Left ventricle myocardium superior (tissue), 1 donor: ENCODE measurements at regions not wholly inside any gene's neighbourhood (a gene's known extent, or its start where the extent isn't known, plus 50 kb on each side); places are given as distances from the start of the nearest gene placed in this dataset.
"Not testable (repeated sequence)": the region's sequence is repeated elsewhere in the genome, so short reads cannot be mapped to it uniquely, and the experiment has no call there.

Source experiments
- ATAC-seq: fragments of 200-7000 bp; cut with Tn5 transposase; one replicate; pipeline ENCODE4 v1.9.1; 2020; ENCODE audit warnings: mild to moderate bottlenecking, moderate library complexity
- DNase-seq: peaks from one replicate; pipeline ENCODE4 v3.0.0-alpha.2; 2020
- intact Hi-C: fragments of 100-400 bp; cut with micrococcal nuclease; formaldehyde crosslinking; loops from one replicate; pipeline ENCODE4 v1.11.0; 2022
- donor health status: DM: no; HTN: yes; CAD: no; lungs with severe emphysema.

DNA sequence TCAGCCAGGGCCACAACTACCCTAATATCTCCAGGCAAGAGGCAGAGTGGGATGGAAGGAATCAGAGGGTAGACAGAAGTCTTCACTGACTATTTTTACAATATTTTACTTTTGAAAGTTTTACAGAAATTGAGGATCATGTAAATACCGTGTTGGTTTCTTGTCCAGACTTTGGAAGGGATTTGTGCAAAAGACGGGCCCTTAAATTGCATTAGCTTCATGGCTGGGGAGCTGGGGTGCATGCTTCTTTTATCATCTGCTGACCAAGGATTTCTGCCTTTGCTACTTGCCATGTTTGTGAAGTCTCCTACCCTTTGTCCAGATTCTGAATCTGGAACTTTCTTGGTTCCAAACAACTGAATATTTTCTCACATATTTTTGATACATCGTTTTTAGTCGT is 107.7 kb upstream of the GRIN3A start:
- DNase-seq: no peak
- intact Hi-C loops: no loop called here
- ATAC-seq: no peak

DNA sequence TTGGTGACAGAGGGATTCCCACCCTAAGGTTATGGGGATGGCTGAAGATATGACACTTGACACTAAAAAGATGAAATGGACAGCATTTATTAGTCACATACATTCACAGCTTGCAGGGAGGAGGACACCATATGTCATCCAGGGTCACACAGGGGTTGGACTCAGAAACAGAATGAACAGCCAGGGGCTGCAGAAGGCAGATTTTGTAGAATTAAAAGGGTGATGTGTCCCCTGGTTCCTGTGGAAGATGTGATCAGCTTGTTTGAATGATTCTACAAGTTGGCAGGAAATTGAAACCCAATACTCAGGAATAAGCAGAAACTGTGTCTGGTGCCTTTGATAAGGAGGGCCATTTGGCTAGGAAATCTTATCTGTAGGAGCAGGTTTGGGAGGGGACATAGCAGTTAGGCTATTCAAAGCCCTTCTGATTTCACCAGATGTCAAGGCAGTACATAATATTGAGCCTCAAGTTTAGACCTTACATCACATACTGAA is 102.3 kb upstream of the GRIN3A start:
- intact Hi-C loops: no loop called here
- DNase-seq (no peak), ATAC-seq (no peak)

DNA sequence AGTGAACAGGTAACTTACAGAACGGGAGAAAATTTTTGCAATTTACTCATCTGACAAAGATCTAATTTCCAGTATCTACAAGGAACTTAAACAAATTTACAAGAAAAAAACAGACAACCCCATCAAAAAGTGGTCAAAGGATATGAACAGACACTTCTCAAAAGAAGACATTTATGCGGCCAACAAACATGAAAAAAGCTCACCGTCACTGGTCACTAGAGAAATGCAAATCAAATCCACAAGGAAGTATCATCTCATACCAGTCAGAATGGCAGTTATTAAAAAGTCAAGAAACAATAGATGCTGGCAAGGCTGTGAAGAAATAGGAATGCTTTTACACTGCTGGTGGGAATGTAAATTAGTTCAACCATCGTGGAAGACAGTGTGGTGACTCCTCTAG is 100.5 kb upstream of the GRIN3A start:
- DNase-seq, intact Hi-C loops, ATAC-seq: not testable (repeated sequence)

DNA sequence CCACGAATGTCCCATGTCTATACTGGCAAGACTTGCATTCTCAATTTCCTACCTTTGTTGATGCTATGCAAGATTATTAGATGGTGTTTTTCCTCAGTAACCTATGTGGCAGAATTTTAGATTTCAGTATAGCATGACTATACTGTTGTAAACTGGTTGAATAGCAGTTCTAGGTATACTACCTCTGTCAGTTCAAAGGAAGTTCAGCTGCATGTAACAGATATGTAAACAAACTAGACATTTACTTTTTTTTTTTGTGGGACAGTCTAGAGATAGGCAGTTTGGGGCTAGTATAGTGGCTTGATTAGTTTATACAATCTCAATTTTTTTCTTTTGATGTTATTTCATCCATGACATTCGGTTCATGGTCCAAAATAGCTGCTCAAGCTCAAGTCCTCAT is 97.6 kb upstream of the GRIN3A start:
- DNase-seq: no peak
- intact Hi-C loops: no loop called here
- no peak for ATAC-seq

DNA sequence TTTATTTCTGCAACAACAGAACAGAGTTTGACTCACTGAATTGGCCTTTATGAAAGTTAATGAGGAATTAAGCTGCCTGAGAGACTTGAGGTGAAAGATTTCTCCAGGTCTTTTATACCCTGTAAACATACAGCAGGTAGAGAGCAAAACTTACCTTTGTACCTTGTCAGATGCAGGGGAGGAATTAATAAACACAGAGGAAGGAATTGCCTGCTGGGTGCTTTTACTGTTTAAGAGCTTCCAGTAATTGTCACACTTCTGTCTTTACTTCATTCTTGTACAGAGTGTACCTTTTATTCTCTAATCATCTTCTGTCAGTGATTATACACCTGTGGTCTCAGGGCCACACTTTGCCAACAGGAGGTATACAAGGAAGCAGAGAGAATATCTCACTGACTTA is 94.0 kb upstream of the GRIN3A start:
- intact Hi-C loops: no loop called here
- ATAC-seq (no peak), DNase-seq (no peak)

DNA sequence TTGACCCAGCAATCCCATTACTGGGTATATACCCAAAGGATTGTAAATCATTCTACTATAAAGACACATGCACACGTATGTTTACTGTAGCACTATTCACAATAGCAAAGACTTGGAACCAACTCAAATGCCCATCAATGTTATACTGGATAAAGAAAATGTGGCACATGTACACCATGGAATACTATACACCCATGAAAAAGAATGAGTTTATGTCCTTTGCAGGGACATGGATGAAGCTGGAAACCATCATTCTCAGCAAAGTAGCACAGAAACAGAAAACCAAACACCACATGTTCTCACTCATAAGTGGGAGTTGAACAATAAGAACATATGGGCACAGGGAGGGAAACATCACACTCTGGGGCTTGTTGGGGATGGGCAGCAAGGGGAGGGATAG is 83.0 kb upstream of the GRIN3A start:
- ATAC-seq, DNase-seq, intact Hi-C loops: not testable (repeated sequence)

DNA sequence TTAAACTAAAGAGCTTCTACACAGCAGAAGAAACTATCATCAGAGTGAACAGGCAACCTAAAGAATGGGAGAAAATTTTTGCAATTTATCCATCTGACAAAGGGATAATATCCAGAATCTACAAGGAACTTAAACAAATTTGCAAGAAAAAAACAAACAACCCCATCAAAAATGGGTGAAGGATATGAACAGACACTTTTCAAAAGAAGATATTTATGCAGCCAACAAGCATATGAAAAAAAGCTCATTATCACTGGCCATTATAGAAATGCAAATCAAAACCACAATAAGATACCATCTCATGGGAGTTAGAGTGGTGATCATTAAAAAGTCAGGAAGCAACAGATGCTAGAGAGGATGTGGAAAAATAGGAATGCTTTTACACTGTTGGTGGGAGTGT is 82.5 kb upstream of the GRIN3A start:
- ATAC-seq, intact Hi-C loops, DNase-seq: not testable (repeated sequence)

DNA sequence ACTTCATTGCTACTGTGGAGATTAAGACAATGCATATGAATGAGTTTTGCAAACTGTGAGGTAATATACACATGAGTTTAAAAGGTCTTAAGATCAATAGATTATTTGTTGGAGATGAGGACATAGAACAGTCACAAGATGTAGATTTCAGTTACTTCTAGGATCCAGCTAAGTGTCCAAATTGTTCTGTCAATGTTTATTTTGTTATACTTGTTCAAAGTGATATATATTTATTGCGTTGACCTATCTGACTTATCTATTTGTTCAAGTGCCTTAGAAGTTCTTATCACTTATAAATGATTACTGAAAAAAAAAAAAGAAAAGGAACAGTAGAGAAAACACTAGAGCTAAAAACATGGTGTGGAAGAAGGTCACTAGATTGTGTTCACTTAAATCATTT is 75.6 kb upstream of the GRIN3A start:
- intact Hi-C loops: no loop called here
- ATAC-seq: no peak
- DNase-seq: no peak

DNA sequence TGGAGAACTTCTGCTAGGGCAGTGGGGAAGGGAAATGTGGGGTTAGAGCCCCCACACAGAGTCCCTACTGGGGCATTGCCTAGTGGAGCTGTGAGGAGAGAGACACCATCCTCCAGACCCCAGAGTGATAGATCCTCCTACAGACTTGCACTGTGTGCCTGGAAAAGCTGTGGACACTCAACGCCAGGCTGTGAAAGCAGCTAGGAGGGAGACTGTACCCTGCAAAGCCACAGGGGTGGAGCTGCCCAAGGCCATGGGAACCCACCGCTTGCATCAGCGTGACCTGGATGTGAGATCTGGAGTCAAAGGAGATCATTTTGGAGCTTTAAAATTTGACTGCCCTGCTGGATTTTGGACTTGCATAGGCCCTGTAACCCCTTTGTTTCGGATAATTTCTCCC is 69.4 kb upstream of the GRIN3A start:
- intact Hi-C loops, ATAC-seq, DNase-seq: not testable (repeated sequence)

DNA sequence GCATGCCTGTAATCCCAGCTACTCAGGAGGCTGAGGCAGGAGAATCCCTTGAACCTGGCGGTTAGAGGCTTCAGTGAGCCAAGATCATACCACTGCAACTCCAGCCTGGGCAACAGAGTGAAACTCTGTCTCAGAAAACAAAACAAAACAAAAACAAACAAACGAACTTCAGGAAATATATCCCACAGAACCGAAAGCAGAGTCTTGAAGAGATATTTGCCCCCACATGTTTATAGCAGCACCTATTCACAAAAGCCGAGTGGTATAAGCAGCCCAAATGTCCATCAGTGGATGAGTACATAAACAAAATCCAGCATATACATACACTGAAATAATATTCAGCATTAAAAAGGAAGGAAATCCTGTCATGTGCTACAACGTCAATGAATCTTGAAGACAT is 57.6 kb upstream of the GRIN3A start:
- intact Hi-C loops: no loop called here
- ATAC-seq (no peak), DNase-seq (no peak)

DNA sequence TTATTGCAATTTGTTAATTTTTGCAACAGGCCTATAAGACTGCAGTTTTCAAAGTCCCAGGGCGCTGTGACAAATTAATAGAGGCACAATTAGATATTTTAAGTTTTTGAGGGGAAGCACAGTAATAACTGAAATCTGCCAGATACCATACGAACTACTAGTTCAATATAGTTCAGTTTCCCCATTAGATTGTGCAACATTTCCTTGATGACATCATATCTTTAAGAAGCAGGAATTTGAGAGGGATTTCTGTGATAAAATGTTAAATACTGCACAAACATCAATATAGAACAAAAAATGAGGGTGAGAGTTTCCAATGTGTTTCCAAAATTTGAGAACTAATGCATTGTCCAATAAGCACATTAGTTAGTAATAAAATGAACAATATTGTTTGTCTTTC is 56.7 kb upstream of the GRIN3A start:
- intact Hi-C loops: no loop called here
- ATAC-seq: no peak
- no peak for DNase-seq

DNA sequence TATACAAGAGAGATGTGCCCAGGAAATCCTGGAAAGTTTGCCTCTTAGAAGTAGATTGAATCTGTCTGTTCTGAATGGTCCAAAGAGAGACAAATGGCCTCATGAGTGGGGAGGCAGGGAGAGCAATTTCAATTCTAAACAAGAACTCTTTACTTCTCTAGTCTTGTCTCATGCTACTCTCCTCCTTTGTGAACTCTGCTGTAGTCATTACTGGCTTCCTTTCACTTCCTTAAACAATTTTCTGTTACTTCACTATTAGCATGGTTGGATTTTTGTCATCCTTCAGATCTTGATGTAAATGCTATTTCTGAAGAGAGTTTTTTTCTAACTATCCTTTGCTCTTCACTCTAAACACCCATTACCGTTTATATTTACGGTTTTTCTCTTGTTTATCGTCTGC is 54.0 kb upstream of the GRIN3A start:
- intact Hi-C loops: no loop called here
- DNase-seq: no peak
- no peak for ATAC-seq

DNA sequence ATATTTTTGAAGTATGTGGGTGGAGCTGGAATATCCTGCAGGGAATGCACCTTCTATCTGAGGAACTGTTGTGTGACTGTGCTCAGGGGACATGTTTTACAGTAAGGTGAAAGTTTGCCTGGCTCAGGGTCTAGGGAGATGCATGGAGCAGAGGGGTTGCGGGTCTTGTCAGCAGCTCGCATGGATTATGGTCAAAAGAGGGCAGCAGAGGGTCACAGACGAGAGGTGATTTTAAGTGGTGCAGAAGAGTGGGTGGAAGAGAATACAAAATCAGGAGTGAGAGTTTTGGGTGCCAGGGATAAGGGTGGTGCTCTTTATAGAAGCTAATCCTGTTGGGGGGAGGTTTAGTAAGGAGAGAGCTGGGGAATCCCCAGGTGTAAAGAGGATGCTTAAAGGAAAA is 53.5 kb upstream of the GRIN3A start:
- ATAC-seq (no peak), DNase-seq (no peak)
- intact Hi-C loops: no loop called here

DNA sequence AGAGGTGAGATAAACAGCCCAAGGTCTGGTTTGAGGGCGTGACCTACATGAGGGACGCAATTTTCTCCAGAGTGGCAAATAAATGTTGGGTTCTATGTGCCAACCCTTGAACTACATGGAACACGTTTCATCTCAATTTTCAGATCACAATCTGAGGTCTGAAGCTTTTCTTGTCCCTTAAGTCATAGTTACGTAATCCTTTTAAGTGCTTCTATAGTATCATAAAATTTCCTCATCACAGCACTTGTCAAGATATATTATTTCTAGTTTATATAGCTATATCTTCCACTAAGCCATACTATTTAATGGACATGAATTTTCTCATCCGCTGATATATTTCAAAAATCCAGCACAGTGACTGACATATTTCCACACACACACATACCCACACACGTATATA is 53.1 kb upstream of the GRIN3A start:
- ATAC-seq (no peak), DNase-seq (no peak)
- intact Hi-C loops: no loop called here
